Breast epithelium (tissue), 3 donors: ENCODE measurements at regions not wholly inside any gene's neighbourhood (a gene's known extent, or its start where the extent isn't known, plus 50 kb on each side); places are given as distances from the start of the nearest gene placed in this dataset.

Source experiments
- POLR2A ChIP-seq: fragments of 450-650 bp; IDR thresholded peaks from one replicate; pipeline ENCODE4 v1.6.1; 2016; ENCODE audit warnings: antibody characterized with exemption, mild to moderate bottlenecking, moderate library complexity
- POLR2AphosphoS5 ChIP-seq, 3 donors: sonication (generic); formaldehyde crosslinking; IDR thresholded peaks; one replicate each; pipeline ENCODE4 v1.6.1; 2017; ENCODE audit warnings: antibody characterized with exemption in 3 of 3
- TF ChIP-seq, protein P1 (sequence below), 3 donors: fragments of 450-650 bp; IDR thresholded peaks; one replicate each; pipeline ENCODE4 v1.5.1; 2016 to 2017; ENCODE audit warnings: antibody characterized with exemption in 3 of 3, mild to moderate bottlenecking in 3 of 3, moderate library complexity in 3 of 3

DNA sequence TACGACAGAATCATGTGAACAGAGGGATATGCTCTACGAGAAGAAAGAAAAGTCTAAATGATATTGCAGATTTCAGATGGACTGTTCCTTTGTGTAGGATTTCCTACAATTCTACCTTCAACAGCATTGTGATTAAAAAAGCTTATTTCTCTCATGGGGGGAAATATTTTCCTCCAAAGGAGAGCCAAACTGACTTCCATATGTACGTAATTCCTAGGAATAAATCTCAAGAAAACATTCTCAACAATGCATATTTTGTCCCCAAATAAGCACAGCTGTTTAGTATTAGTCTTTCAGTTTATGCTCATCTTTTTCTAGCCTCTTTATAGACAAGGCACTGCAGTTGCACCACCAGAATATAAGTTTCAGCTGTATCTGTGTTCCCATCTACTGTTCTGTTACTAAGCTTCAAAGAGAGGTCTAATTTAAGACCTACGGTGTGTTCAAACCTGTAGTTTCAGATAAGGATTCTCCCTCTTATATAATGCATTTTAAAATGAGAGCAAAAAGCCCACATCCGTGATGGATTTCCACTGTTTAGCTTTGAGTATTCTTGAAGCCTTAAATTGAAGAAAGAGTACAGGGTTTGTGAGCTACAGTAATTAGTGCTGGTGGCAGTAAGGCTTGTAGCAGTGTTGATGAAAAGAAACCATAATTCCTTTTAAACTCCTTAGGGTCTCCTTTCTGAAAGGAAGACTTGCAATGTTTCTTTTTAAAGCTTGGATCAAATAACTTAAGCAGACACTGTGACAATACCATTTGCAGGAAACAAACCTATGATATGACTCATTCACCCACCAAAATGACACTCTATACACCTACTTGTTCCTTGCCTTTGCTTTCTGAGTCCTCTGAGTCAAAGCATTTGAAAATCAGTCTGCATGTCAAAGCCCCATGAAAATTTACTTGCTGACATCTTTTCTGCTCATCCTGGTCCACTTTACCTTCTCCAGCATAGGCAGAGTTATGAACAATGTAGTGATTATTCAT lies 754.1 kb downstream of the NOVA1 start:
- TF ChIP-seq POLR2A (no peak), POLR2AphosphoS5 (IDR thresholded peaks at IDR 0.05) (no peak)
- TF ChIP-seq, protein P1, sequence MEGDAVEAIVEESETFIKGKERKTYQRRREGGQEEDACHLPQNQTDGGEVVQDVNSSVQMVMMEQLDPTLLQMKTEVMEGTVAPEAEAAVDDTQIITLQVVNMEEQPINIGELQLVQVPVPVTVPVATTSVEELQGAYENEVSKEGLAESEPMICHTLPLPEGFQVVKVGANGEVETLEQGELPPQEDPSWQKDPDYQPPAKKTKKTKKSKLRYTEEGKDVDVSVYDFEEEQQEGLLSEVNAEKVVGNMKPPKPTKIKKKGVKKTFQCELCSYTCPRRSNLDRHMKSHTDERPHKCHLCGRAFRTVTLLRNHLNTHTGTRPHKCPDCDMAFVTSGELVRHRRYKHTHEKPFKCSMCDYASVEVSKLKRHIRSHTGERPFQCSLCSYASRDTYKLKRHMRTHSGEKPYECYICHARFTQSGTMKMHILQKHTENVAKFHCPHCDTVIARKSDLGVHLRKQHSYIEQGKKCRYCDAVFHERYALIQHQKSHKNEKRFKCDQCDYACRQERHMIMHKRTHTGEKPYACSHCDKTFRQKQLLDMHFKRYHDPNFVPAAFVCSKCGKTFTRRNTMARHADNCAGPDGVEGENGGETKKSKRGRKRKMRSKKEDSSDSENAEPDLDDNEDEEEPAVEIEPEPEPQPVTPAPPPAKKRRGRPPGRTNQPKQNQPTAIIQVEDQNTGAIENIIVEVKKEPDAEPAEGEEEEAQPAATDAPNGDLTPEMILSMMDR (IDR thresholded peaks at IDR 0.05): no peak
